Esophagus squamous epithelium (tissue), 4 donors: ENCODE measurements at regions not wholly inside any gene's neighbourhood (a gene's known extent, or its start where the extent isn't known, plus 50 kb on each side); places are given as distances from the start of the nearest gene placed in this dataset.

ENCODE experiments used
- POLR2A ChIP-seq, 4 donors: fragments of 450-650 bp; IDR thresholded peaks; one replicate each; pipeline ENCODE4 v1.6.1; 2017; ENCODE audit warnings: antibody characterized with exemption in 4 of 4, mild to moderate bottlenecking in 4 of 4, moderate library complexity in 3 of 4
- TF ChIP-seq, protein P1 (sequence below), 6 experiments: fragments of 450-650 bp in 4 of 6; fragments of 200-600 bp in 2 of 6; sonication (generic) in 2 of 6; IDR thresholded peaks; one replicate each; pipeline ENCODE4 v1.5.1; 2016 to 2019; ENCODE audit warnings: antibody characterized with exemption in 6 of 6, mild to moderate bottlenecking in 4 of 6, moderate library complexity in 4 of 6

DNA sequence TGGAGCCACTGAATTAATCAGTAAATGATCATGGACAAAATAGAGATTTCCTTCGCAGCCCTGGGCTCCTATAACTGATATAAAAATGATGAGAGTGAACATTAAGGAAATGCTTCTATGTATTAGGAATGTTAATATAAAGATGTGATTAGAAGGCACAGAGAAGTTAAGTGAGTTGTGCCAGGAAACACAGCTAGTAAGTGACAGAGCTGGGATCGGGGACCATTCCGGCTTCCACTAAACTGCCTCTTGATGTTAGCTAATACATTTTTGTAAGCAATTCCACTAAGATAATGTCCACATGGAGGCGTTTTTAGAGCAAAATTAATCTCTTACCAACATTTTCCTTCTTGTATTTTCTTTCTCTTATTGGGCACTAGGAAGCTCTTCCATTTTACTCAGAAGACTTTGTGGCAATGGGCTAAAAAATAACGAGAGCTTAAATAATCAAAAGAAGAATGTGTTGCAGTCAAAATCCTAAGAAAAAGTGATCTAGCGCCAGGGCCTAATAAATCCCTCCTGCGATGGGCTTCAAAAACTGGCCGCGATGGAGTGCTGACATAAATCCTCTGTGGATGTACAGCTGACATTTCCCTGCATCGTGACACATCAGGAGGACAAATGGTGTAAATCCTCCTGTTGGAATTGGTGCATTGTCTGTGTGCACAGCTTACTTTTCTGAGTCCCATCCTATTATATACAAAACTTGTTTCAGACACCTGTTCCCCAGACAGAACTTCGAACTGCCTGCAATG is 326.1 kb upstream of the MAF start:
- TF ChIP-seq POLR2A (IDR thresholded peaks at IDR 0.05): no peak
- TF ChIP-seq, protein P1, sequence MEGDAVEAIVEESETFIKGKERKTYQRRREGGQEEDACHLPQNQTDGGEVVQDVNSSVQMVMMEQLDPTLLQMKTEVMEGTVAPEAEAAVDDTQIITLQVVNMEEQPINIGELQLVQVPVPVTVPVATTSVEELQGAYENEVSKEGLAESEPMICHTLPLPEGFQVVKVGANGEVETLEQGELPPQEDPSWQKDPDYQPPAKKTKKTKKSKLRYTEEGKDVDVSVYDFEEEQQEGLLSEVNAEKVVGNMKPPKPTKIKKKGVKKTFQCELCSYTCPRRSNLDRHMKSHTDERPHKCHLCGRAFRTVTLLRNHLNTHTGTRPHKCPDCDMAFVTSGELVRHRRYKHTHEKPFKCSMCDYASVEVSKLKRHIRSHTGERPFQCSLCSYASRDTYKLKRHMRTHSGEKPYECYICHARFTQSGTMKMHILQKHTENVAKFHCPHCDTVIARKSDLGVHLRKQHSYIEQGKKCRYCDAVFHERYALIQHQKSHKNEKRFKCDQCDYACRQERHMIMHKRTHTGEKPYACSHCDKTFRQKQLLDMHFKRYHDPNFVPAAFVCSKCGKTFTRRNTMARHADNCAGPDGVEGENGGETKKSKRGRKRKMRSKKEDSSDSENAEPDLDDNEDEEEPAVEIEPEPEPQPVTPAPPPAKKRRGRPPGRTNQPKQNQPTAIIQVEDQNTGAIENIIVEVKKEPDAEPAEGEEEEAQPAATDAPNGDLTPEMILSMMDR (IDR thresholded peaks at IDR 0.05): no peak
